HG02759 (cell line): ENCODE measurements at regions not wholly inside any gene's neighbourhood (a gene's known extent, or its start where the extent isn't known, plus 50 kb on each side); places are given as distances from the start of the nearest gene placed in this dataset.
A peak's percentile ranks its signal among the peaks of the same experiment; 100 is the strongest.

Experiments
- ATAC-seq: cut with Tn5 transposase; IDR thresholded peaks from one replicate; pipeline ENCODE4 v1.9.1; 2021; ENCODE audit warnings: mild to moderate bottlenecking, moderate library complexity; ENCODE audit not compliant: unreplicated experiment

GRCh38 chrX:109842611-109843010 lies 109.6 kb upstream of the ACSL4 start:
- no peak for ATAC-seq

- peak; percentile 53 for ATAC-seq
Measured at GRCh38 chrX:109843963-109844751, 111.1 kb upstream of the ACSL4 start.

- no peak for ATAC-seq
Measured at GRCh38 chrX:109844986-109845385, 111.9 kb upstream of the ACSL4 start.

- ATAC-seq: no peak
Measured at GRCh38 chrX:109845996-109846395, 112.9 kb upstream of the ACSL4 start.

GRCh38 chrX:109847257-109848187 lies 114.5 kb upstream of the ACSL4 start:
- no peak for ATAC-seq

- ATAC-seq: peak; percentile 88
Measured at GRCh38 chrX:109848461-109849050, 115.5 kb upstream of the ACSL4 start.

- ATAC-seq: no peak
Measured at GRCh38 chrX:109854096-109854495, 121.0 kb upstream of the ACSL4 start.

GRCh38 chrX:109855501-109855900 lies 122.4 kb upstream of the ACSL4 start:
- no peak for ATAC-seq

- no peak for ATAC-seq
Measured at GRCh38 chrX:109856974-109857373, 123.9 kb upstream of the ACSL4 start.

GRCh38 chrX:109857584-109858228 lies 124.6 kb upstream of the ACSL4 start:
- ATAC-seq: no peak

- no peak for ATAC-seq
Measured at GRCh38 chrX:109858602-109859341, 125.7 kb upstream of the ACSL4 start.

GRCh38 chrX:109859651-109860050 lies 126.6 kb upstream of the ACSL4 start:
- ATAC-seq: no peak

- no peak for ATAC-seq
Measured at GRCh38 chrX:109862433-109862832, 129.4 kb upstream of the ACSL4 start.

GRCh38 chrX:109863811-109864210 lies 130.8 kb upstream of the ACSL4 start:
- no peak for ATAC-seq

- no peak for ATAC-seq
Measured at GRCh38 chrX:109871121-109871888, 131.6 kb upstream of the TMEM164 start.

- ATAC-seq: no peak
Measured at GRCh38 chrX:109872021-109872732, 130.7 kb upstream of the TMEM164 start.

- ATAC-seq: no peak
Measured at GRCh38 chrX:109873574-109873973, 129.3 kb upstream of the TMEM164 start.

GRCh38 chrX:109873983-109874382 lies 128.9 kb upstream of the TMEM164 start:
- ATAC-seq: no peak

GRCh38 chrX:109874548-109874947 lies 128.4 kb upstream of the TMEM164 start:
- no peak for ATAC-seq
